ENCODE measurements at regions not wholly inside any gene's neighbourhood (a gene's known extent, or its start where the extent isn't known, plus 50 kb on each side); places are given as distances from the start of the nearest gene placed in this dataset.

- TF ChIP-seq CTCF (IDR thresholded peaks at IDR 0.05) (no peak), POLR2AphosphoS5 (IDR thresholded peaks at IDR 0.05; ENCODE audit: insufficient read depth in 1 of 2, low read depth in 1 of 2) (no peak), POLR2A (IDR thresholded peaks at IDR 0.05) (no peak)
- H3K27ac ChIP-seq, result no peak overlapping the region
- H3K4me3 ChIP-seq, result no peak overlapping the region
- H3K36me3 ChIP-seq, result no peaks in the 10 kb centered on the region
- H3K27me3 ChIP-seq, result no peaks in the 10 kb centered on the region
- DNase-seq (ENCODE audit: extremely low spot score in 2 of 2), result no peak
- intact Hi-C loops (cut with DNase I), result no loop called here
- no peaks in the 10 kb centered on the region for H3K4me1 ChIP-seq
- no peaks in the 10 kb centered on the region for H3K9me3 ChIP-seq
These were observed 346.5 kb upstream of the PROX1 start for GRCh38 chr1:213641312-213641711.

- Histone ChIP-seq H3K27ac (no peak overlapping the region), H3K9me3 (no peaks in the 10 kb centered on the region), H3K27me3 (no peaks in the 10 kb centered on the region), H3K4me1 (no peaks in the 10 kb centered on the region), H3K4me3 (no peak overlapping the region), H3K36me3 (no peaks in the 10 kb centered on the region)
- no peak for TF ChIP-seq CTCF (IDR thresholded peaks at IDR 0.05)
- intact Hi-C loops (cut with DNase I), result no loop called here
- no peak for DNase-seq (ENCODE audit: extremely low spot score in 2 of 2)
These were observed 344.4 kb upstream of the PROX1 start for GRCh38 chr1:213643360-213643759.

GRCh38 chr1:213647864-213648650 is 339.7 kb upstream of the PROX1 start:
- H3K27me3 ChIP-seq, result no peaks in the 10 kb centered on the region
- TF ChIP-seq CTCF (IDR thresholded peaks at IDR 0.05), result no peak
- no peak for TF ChIP-seq POLR2AphosphoS5 (IDR thresholded peaks at IDR 0.05; ENCODE audit: insufficient read depth in 1 of 2, low read depth in 1 of 2)
- no peak for TF ChIP-seq POLR2A (IDR thresholded peaks at IDR 0.05)
- no peaks in the 10 kb centered on the region for H3K9me3 ChIP-seq
- no peak overlapping the region for H3K27ac ChIP-seq
- no peaks in the 10 kb centered on the region for H3K4me1 ChIP-seq
- H3K4me3 ChIP-seq, result no peak overlapping the region
- no peak for DNase-seq (ENCODE audit: extremely low spot score in 2 of 2)
- intact Hi-C loops (cut with DNase I), result no loop called here
- H3K36me3 ChIP-seq, result no peaks in the 10 kb centered on the region

- no peak for TF ChIP-seq POLR2AphosphoS5 (IDR thresholded peaks at IDR 0.05; ENCODE audit: insufficient read depth in 1 of 2, low read depth in 1 of 2)
- TF ChIP-seq POLR2A (IDR thresholded peaks at IDR 0.05), result no peak
- TF ChIP-seq CTCF (IDR thresholded peaks at IDR 0.05), result no peak
- intact Hi-C loops (cut with DNase I), result no loop called here
- H3K27me3 ChIP-seq, result no peaks in the 10 kb centered on the region
- no peak for DNase-seq (ENCODE audit: extremely low spot score in 2 of 2)
- no peak overlapping the region for H3K27ac ChIP-seq
- no peaks in the 10 kb centered on the region for H3K36me3 ChIP-seq
- no peaks in the 10 kb centered on the region for H3K4me1 ChIP-seq
- H3K4me3 ChIP-seq, result no peak overlapping the region
- no peaks in the 10 kb centered on the region for H3K9me3 ChIP-seq
These were observed 338.4 kb upstream of the PROX1 start for GRCh38 chr1:213649373-213649772.

- no peak for TF ChIP-seq POLR2AphosphoS5 (IDR thresholded peaks at IDR 0.05; ENCODE audit: insufficient read depth in 1 of 2, low read depth in 1 of 2)
- no peak for TF ChIP-seq CTCF (IDR thresholded peaks at IDR 0.05)
- no peak for TF ChIP-seq POLR2A (IDR thresholded peaks at IDR 0.05)
- Histone ChIP-seq H3K4me1 (no peaks in the 10 kb centered on the region), H3K9me3 (no peaks in the 10 kb centered on the region), H3K27me3 (no peaks in the 10 kb centered on the region), H3K36me3 (no peaks in the 10 kb centered on the region), H3K27ac (no peak overlapping the region), H3K4me3 (no peak overlapping the region)
- intact Hi-C loops (cut with DNase I), result no loop called here
- no peak for DNase-seq (ENCODE audit: extremely low spot score in 2 of 2)
These were observed 337.2 kb upstream of the PROX1 start for GRCh38 chr1:213650603-213651002.
